AG09309 (cell line): ENCODE measurements at regions not wholly inside any gene's neighbourhood (a gene's known extent, or its start where the extent isn't known, plus 50 kb on each side); places are given as distances from the start of the nearest gene placed in this dataset.

Experiments
- DNase-seq: peaks from one replicate; pipeline ENCODE4 v3.0.0-alpha.2; 2010; ENCODE audit warnings: low read depth
- H3K4me3 ChIP-seq: 2 replicates; pipeline ENCODE4 v1.5.1; 2011; ENCODE audit warnings: mild to moderate bottlenecking, low read depth, low read length, moderate library complexity; ENCODE audit not compliant: control insufficient read depth
- CTCF ChIP-seq: IDR thresholded peaks from 2 replicates; pipeline ENCODE4 v1.5.1; 2011; ENCODE audit warnings: mild to moderate bottlenecking, low read depth, low read length, inconsistent platforms; ENCODE audit not compliant: insufficient read depth, control insufficient read depth; ENCODE audit errors: missing control alignments

DNA sequence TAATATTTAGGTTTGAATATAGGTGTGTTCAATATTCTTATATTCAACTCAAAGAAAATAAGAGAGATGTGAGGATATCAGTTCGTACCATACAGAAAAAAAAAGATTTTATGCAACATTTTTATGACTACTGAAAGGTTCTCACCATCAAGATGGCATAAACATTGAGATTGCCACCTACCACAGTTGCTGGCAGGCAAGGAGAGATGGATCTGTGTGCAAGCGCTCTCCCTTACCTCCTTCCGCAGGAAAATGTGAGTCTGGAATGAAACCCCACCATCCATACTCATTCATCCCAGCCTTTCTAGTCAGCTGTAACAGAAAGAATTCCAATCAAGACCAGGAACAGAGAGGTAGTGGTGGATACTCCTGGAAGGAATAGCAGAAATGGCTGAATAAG is 376.9 kb downstream of the PPP3CA start:
- TF ChIP-seq CTCF, result no peak
- no peak overlapping the region for H3K4me3 ChIP-seq
- no peak for DNase-seq

DNA sequence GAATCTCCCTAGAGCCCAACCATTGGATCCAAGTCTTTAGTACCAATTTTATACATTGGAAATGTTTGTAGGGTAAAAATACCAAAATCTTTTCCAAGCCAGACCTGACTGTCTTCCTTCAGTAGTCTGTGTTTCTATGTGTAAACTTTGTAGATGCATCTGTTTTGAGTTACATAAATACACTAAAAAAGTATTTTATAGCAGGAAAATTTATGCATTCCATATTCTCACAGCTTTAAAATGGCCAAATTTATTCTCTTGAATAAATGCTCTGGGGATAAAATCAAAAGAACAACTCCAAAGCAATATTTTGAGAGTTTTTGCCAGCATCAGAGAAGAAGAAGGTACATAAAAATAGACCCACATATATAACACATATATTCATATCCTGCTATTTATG is 377.4 kb downstream of the PPP3CA start:
- no peak for TF ChIP-seq CTCF
- no peak for DNase-seq
- H3K4me3 ChIP-seq, result no peak overlapping the region

DNA sequence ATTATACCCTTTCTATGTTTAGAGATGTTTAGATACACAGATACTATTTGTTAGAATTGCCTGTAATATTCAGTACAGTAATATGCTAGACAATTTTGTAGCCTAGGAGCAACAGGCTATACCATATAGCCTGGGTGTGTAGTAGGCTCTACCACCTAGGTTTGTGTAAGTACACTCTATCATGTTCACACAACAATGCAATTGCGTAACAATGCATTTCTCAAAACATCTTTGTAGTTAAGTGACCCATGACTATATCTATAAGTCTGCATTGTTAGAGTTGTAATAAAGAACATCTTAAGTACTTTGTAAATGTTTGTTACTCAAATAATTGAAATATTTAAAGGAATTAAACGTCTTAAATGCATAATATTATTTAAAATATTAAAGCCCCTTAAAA is 379.3 kb downstream of the PPP3CA start:
- no peak for DNase-seq
- H3K4me3 ChIP-seq, result no peak overlapping the region
- TF ChIP-seq CTCF, result no peak

DNA sequence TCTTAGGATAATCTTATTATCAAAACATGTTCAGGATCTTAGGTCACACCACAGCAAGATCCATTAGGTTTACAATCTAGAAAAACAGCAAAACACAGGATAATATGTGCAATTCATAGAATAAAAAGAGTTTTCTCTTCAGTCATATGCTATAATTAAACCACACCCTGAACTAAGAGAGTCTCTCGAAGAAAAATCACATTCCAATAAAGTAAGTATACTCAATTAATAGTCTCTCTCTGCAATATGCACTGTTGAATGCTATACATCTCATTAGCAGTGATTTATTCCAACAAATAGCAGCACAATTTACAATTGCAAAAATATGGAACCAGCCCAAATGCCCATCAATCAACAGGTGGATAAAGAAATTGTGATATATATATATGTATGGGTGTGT is 383.7 kb downstream of the PPP3CA start:
- TF ChIP-seq CTCF, result no peak
- H3K4me3 ChIP-seq, result no peak overlapping the region
- no peak for DNase-seq

DNA sequence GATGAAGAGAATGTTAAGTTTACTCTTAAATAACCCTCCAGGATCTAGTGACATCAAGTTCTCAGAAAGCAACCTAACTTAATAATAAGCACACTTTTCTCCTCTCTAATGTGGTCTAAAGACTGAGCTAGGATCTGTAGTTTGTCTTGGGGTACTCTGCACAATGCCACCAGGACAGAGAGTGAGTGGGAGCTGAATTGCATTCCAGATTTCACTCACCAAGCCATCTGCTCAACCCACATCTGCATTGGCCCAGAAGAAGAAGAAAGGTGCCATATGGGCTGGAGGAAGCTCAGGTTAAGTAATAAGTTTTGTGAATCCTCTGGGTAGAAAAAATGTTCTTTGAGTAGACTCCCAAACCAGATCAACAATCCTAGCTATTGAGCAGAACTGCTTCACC is 384.6 kb downstream of the PPP3CA start:
- TF ChIP-seq CTCF, result no peak
- no peak overlapping the region for H3K4me3 ChIP-seq
- no peak for DNase-seq

DNA sequence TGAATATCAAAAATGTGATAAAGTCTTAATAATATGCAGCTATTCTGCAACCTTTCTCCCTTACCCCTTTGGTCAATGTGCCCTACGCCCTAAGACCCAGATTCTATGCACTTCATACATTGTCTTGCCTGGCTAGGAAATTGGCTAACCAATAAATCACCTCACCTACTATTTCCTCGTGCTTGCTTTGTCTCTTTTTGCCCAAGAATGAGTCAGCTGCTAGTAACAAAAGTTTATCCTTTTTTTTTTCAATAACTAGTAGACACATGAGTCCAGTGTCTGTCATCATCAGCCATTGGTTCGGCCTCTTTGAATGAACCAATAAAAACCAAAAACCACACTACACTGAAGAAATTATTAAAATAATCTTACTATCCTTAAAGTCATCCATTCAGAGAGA is 387.1 kb downstream of the PPP3CA start:
- DNase-seq, result no peak
- TF ChIP-seq CTCF, result no peak
- no peak overlapping the region for H3K4me3 ChIP-seq

GRCh38 chr4:100954046-100954445 is 393.3 kb downstream of the PPP3CA start:
- H3K4me3 ChIP-seq, result no peak overlapping the region
- no peak for DNase-seq
- TF ChIP-seq CTCF, result no peak
